HK-2 (cell line): ENCODE measurements at regions not wholly inside any gene's neighbourhood (a gene's known extent, or its start where the extent isn't known, plus 50 kb on each side); places are given as distances from the start of the nearest gene placed in this dataset.

Experiments used
- DNase-seq: peaks from one replicate; pipeline ENCODE4 v3.0.0-alpha.2; 2018; ENCODE audit not compliant: unreplicated experiment

- no peak for DNase-seq
Measured at GRCh38 chr7:42858570-42858969, 53.3 kb downstream of the C7orf25 start.

- DNase-seq, result no peak
Measured at GRCh38 chr7:42856605-42856987, 55.3 kb downstream of the C7orf25 start.

GRCh38 chr7:42854571-42855118 is 57.2 kb downstream of the C7orf25 start:
- no peak for DNase-seq

GRCh38 chr7:42852531-42852930 is 59.3 kb downstream of the C7orf25 start:
- no peak for DNase-seq

GRCh38 chr7:42843205-42843800 is 68.6 kb downstream of the C7orf25 start:
- no peak for DNase-seq

- no peak for DNase-seq
Measured at GRCh38 chr7:42834676-42835075, 77.2 kb downstream of the C7orf25 start.

GRCh38 chr7:42833411-42833810 is 78.5 kb downstream of the C7orf25 start:
- DNase-seq, result no peak

GRCh38 chr7:42832667-42833066 is 79.2 kb downstream of the C7orf25 start:
- no peak for DNase-seq

- DNase-seq, result no peak
Measured at GRCh38 chr7:42831718-42832522, 80.0 kb downstream of the C7orf25 start.

GRCh38 chr7:42831006-42831717 is 80.7 kb downstream of the C7orf25 start:
- DNase-seq, result no peak

- no peak for DNase-seq
Measured at GRCh38 chr7:42812779-42813178, 99.1 kb downstream of the C7orf25 start.

GRCh38 chr7:42805601-42806000 is 106.3 kb downstream of the C7orf25 start:
- DNase-seq, result no peak

GRCh38 chr7:42794673-42795072 is 117.2 kb downstream of the C7orf25 start:
- DNase-seq, result no peak

- no peak for DNase-seq
Measured at GRCh38 chr7:42792841-42793240, 119.0 kb downstream of the C7orf25 start.

GRCh38 chr7:42790196-42790595 is 121.7 kb downstream of the C7orf25 start:
- no peak for DNase-seq

GRCh38 chr7:42774436-42774835 is 137.4 kb downstream of the C7orf25 start:
- DNase-seq, result no peak

- no peak for DNase-seq
Measured at GRCh38 chr7:42770114-42770513, 141.8 kb downstream of the C7orf25 start.

- DNase-seq, result no peak
Measured at GRCh38 chr7:42768045-42768444, 143.8 kb downstream of the C7orf25 start.

GRCh38 chr7:42766782-42767423 is 145.0 kb downstream of the C7orf25 start:
- no peak for DNase-seq

GRCh38 chr7:42765931-42766330 is 145.9 kb downstream of the C7orf25 start:
- no peak for DNase-seq

GRCh38 chr7:42763137-42763551 is 148.7 kb downstream of the C7orf25 start:
- DNase-seq, result no peak

- no peak for DNase-seq
Measured at GRCh38 chr7:42761486-42761885, 150.4 kb downstream of the C7orf25 start.
